CD4-positive, alpha-beta T cell (primary cell): ENCODE measurements at regions not wholly inside any gene's neighbourhood (a gene's known extent, or its start where the extent isn't known, plus 50 kb on each side); places are given as distances from the start of the nearest gene placed in this dataset.

Experiments used
- ATAC-seq: fragments of 200-7000 bp; cut with Tn5 transposase; one replicate; pipeline ENCODE4 v1.10.0; 2022; ENCODE audit warnings: mild to moderate bottlenecking; ENCODE audit not compliant: poor library complexity
- CTCF ChIA-PET: fragments of 350-600 bp; sonication (Branson Sonifier 250); formaldehyde crosslinking; loops from one replicate; lab custom pipeline; 2021; ENCODE audit warnings: antibody characterized with exemption, inconsistent platforms; lab: Charles Lee
- POLR2A ChIA-PET: fragments of 350-600 bp; sonication (Branson Sonifier 250); formaldehyde crosslinking; loops from one replicate; lab custom pipeline; 2021; ENCODE audit warnings: antibody characterized with exemption, inconsistent platforms; lab: Charles Lee
- DNase-seq, 14 experiments: peaks; one replicate each; pipeline ENCODE4 v3.0.0-alpha.2; 2013 to 2020; ENCODE audit warnings: mixed read lengths in 2 of 14
- H3K27ac ChIP-seq, 2 donors: one replicate each; pipeline versions ENCODE4 v1.5.1 to v1.7.0; 2013; ENCODE audit warnings: low read length in 2 of 2, low read depth in 1 of 2, mild to moderate bottlenecking in 1 of 2
- H3K27me3 ChIP-seq, 2 experiments: 1 replicate in 1 of 2; 2 replicates in 1 of 2; pipeline versions ENCODE4 v1.6.1 to v1.7.0; 2013; ENCODE audit warnings: low read length in 2 of 2, control low read depth in 1 of 2, mild to moderate bottlenecking in 1 of 2, moderate library complexity in 1 of 2; ENCODE audit not compliant: insufficient read depth in 2 of 2, control insufficient read depth in 1 of 2
- H3K36me3 ChIP-seq: one replicate; pipeline ENCODE4 v1.6.1; 2013; ENCODE audit warnings: low read length, control low read depth; ENCODE audit not compliant: insufficient read depth
- H3K4me1 ChIP-seq: one replicate; pipeline ENCODE4 v1.6.1; 2013; ENCODE audit warnings: low read length, control low read depth; ENCODE audit not compliant: insufficient read depth
- H3K4me3 ChIP-seq: one replicate; pipeline ENCODE4 v1.5.1; 2013; ENCODE audit warnings: mild to moderate bottlenecking, low read length, moderate library complexity
- H3K9me3 ChIP-seq, 2 experiments: 1 replicate in 1 of 2; 2 replicates in 1 of 2; pipeline versions ENCODE4 v1.6.1 to v1.7.0; 2013; ENCODE audit warnings: low read length in 2 of 2, mild to moderate bottlenecking in 2 of 2, control low read depth in 1 of 2, moderate library complexity in 1 of 2; ENCODE audit not compliant: control insufficient read depth in 1 of 2, insufficient read depth in 1 of 2
- H3K27ac Mint-ChIP-seq: one replicate; pipeline ENCODE4 v1.8.0; 2020; ENCODE audit warnings: mixed read lengths
- H3K27me3 Mint-ChIP-seq: one replicate; pipeline ENCODE4 v1.8.0; 2021; ENCODE audit warnings: mixed read lengths
- H3K36me3 Mint-ChIP-seq: one replicate; pipeline ENCODE4 v1.8.0; 2021; ENCODE audit warnings: low read depth, mixed read lengths
- H3K4me1 Mint-ChIP-seq: one replicate; pipeline ENCODE4 v1.8.0; 2021; ENCODE audit warnings: low read depth, mixed read lengths
- H3K4me3 Mint-ChIP-seq: one replicate; pipeline ENCODE4 v1.8.0; 2020; ENCODE audit warnings: mild to moderate bottlenecking, mixed read lengths
- H3K9me3 Mint-ChIP-seq: one replicate; pipeline ENCODE4 v1.8.0; 2020; ENCODE audit warnings: mixed read lengths
- CTCF ChIP-seq: fragments of 200-600 bp; IDR thresholded peaks from one replicate; pipeline ENCODE4 v1.8.0; 2022; ENCODE audit warnings: antibody characterized with exemption, mild to moderate bottlenecking
- intact Hi-C, 2 experiments: fragments of 100-400 bp; cut with DNase I in 1 of 2; cut with micrococcal nuclease in 1 of 2; formaldehyde crosslinking; loops; one replicate each; pipeline versions ENCODE4 v1.15.1 to v1.9.0; 2023 to 2025; cut with DNase I, micrococcal nuclease

DNA sequence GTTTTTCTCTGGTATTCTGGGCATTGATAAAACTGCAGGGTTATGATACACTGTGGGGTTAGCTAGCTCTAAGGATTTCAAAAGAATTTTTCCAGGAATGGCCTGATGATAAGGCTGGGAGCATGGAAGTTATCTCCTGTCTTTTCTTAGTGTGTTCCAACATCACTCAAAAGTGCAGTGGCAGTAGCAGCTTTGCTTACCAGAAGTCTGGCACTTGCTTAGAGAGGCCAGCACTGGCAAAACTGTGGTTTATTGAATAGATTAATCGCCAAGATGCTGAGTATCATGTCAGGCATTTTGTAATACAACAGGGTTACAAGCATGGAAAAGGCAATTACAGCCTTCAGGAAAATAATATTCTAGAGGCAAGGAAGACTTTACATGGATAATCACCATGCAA, 719.5 kb upstream of the GJE1 start:
- no peak overlapping the region for H3K4me3 Mint-ChIP-seq
- peaks cover 14% of the 10 kb centered on the region for H3K9me3 Mint-ChIP-seq
- no peaks in the 10 kb centered on the region for H3K36me3 ChIP-seq
- no peak overlapping the region for H3K27ac Mint-ChIP-seq
- no peak for TF ChIP-seq CTCF
- POLR2A ChIA-PET, result no interaction called here
- intact Hi-C loops, result no loop called here
- H3K4me1 ChIP-seq, result no peaks in the 10 kb centered on the region
- ATAC-seq (no peak), DNase-seq (no peak)
- H3K27me3 ChIP-seq, result no peaks in the 10 kb centered on the region
- H3K4me1 Mint-ChIP-seq, result no peaks in the 10 kb centered on the region
- CTCF ChIA-PET, result no interaction called here
- no peak overlapping the region for H3K4me3 ChIP-seq
- H3K27ac ChIP-seq, result no peak overlapping the region
- H3K27me3 Mint-ChIP-seq, result no peaks in the 10 kb centered on the region
- H3K9me3 ChIP-seq, result peaks cover 0 to 16% of the 10 kb centered on the region in 2 experiments
- no peaks in the 10 kb centered on the region for H3K36me3 Mint-ChIP-seq

GRCh38 chr6:141406761-141407160, 726.0 kb upstream of the GJE1 start:
- Mint-ChIP-seq H3K9me3 (peaks cover 16% of the 10 kb centered on the region), H3K27ac (no peak overlapping the region), H3K4me3 (no peak overlapping the region), H3K36me3 (no peaks in the 10 kb centered on the region), H3K27me3 (no peaks in the 10 kb centered on the region), H3K4me1 (peaks cover 8% of the 10 kb centered on the region)
- no peak overlapping the region for H3K4me3 ChIP-seq
- peaks cover 0 to 19% of the 10 kb centered on the region in 2 experiments for H3K9me3 ChIP-seq
- ChIA-PET CTCF (no interaction called here), POLR2A (no interaction called here)
- no peak for DNase-seq
- intact Hi-C loops, result loop anchor here in 1 of 2 experiments (10.0 kb wide), 1 partner anchor 158 kb away; no protein-coding TSS in a partner anchor
- no peak for TF ChIP-seq CTCF
- no peak overlapping the region for H3K27ac ChIP-seq
- H3K27me3 ChIP-seq, result no peaks in the 10 kb centered on the region
- H3K4me1 ChIP-seq, result peaks cover 7% of the 10 kb centered on the region
- H3K36me3 ChIP-seq, result no peaks in the 10 kb centered on the region
- ATAC-seq, result no peak

DNA sequence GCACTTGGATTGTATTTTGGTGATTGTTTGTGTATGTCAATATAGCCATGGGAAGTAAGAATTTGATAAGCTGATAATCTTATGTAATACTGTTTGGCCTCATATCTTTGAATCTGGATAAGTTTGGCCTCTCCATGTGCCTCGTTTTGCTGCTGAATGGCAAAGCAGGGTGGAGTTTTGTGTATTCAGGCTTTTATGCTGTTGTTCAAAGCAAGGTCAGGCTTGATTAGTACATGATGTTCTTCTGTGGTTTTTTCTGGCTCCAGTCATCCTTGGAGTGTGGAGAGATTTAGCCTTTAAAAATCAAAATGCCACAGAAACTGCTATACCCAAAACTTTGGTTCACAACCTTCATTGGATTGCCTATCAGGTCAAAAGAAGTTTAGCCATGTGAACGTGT, 728.9 kb upstream of the GJE1 start:
- Mint-ChIP-seq H3K9me3 (peaks cover 6% of the 10 kb centered on the region), H3K27me3 (no peaks in the 10 kb centered on the region), H3K36me3 (no peaks in the 10 kb centered on the region), H3K4me3 (no peak overlapping the region), H3K27ac (no peak overlapping the region), H3K4me1 (peaks cover 8% of the 10 kb centered on the region)
- Histone ChIP-seq H3K4me1 (peaks cover 7% of the 10 kb centered on the region), H3K27ac (no peak overlapping the region), H3K9me3 (peaks cover 0 to 10% of the 10 kb centered on the region in 2 experiments), H3K4me3 (no peak overlapping the region), H3K36me3 (no peaks in the 10 kb centered on the region), H3K27me3 (no peaks in the 10 kb centered on the region)
- ATAC-seq (no peak), DNase-seq (no peak)
- intact Hi-C loops, result loop anchor here in 1 of 2 experiments (10.0 kb wide), 1 partner anchor 161 kb away; no protein-coding TSS in a partner anchor
- POLR2A ChIA-PET, result no interaction called here
- no peak for TF ChIP-seq CTCF
- CTCF ChIA-PET, result no interaction called here
